NT2/D1 (cell line): ENCODE measurements at regions not wholly inside any gene's neighbourhood (a gene's known extent, or its start where the extent isn't known, plus 50 kb on each side); places are given as distances from the start of the nearest gene placed in this dataset.

Source experiments
- YY1 ChIP-seq: IDR thresholded peaks from 2 replicates; pipeline ENCODE4 v1.6.1; 2011; ENCODE audit not compliant: insufficient read length, insufficient read depth
- ZNF274 ChIP-seq: IDR thresholded peaks from 2 replicates; pipeline ENCODE4 v1.6.1; 2011; ENCODE audit warnings: mild to moderate bottlenecking, low read depth, low read length

GRCh38 chr5:2621631-2622030, 129.8 kb downstream of the IRX2 start:
- no peak for TF ChIP-seq ZNF274
- no peak for TF ChIP-seq YY1
